ENCODE measurements at regions not wholly inside any gene's neighbourhood (a gene's known extent, or its start where the extent isn't known, plus 50 kb on each side); places are given as distances from the start of the nearest gene placed in this dataset.

DNA sequence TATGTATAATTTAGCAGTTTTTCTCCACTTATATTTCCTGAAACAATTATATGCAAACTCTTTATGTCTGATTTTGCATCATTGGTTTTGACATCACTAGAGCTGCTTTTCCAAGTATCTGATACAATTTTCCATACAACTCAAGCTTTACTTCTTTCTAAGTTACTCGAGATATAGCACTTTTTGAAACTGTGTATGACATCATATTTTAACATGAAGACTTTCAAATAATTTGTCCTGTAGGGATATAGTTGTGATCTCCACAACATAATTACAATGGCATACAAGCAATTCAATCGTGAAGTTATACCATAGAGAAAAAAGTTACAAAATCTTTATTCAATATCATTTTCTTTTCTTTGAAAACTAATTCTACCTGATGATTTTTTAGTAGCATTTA lies 173.0 kb downstream of the LEPR start:
- no peaks in the 10 kb centered on the region for H3K9me3 ChIP-seq (ENCODE audit: low read depth)
- H3K36me3 ChIP-seq (replicated peaks; ENCODE audit: insufficient read depth, low read depth) = no peaks in the 10 kb centered on the region
- H3K4me2 ChIP-seq = no peak overlapping the region
- no peaks in the 10 kb centered on the region for H3K79me2 ChIP-seq
- H3K4me3 ChIP-seq = no peak overlapping the region
- no peaks in the 10 kb centered on the region for H3K27me3 ChIP-seq
- H3K4me1 ChIP-seq (ENCODE audit: insufficient read depth) = no peaks in the 10 kb centered on the region
- no peaks in the 10 kb centered on the region for H4K20me1 ChIP-seq (ENCODE audit: insufficient read depth, poor library complexity, severe bottlenecking)
- TF ChIP-seq EZH2phosphoT487 (IDR thresholded peaks at IDR 0.05; ENCODE audit: low read depth, severe bottlenecking, unreplicated experiment) (no peak), EZH2 (IDR thresholded peaks at IDR 0.05; ENCODE audit: borderline replicate concordance) (no peak)
- TF ChIP-seq, protein P1, sequence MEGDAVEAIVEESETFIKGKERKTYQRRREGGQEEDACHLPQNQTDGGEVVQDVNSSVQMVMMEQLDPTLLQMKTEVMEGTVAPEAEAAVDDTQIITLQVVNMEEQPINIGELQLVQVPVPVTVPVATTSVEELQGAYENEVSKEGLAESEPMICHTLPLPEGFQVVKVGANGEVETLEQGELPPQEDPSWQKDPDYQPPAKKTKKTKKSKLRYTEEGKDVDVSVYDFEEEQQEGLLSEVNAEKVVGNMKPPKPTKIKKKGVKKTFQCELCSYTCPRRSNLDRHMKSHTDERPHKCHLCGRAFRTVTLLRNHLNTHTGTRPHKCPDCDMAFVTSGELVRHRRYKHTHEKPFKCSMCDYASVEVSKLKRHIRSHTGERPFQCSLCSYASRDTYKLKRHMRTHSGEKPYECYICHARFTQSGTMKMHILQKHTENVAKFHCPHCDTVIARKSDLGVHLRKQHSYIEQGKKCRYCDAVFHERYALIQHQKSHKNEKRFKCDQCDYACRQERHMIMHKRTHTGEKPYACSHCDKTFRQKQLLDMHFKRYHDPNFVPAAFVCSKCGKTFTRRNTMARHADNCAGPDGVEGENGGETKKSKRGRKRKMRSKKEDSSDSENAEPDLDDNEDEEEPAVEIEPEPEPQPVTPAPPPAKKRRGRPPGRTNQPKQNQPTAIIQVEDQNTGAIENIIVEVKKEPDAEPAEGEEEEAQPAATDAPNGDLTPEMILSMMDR (IDR thresholded peaks at IDR 0.05; ENCODE audit: poor library complexity) = no peak
- no peaks in the 10 kb centered on the region for H3K9me2 ChIP-seq (replicated peaks; ENCODE audit: insufficient read depth)
- no peak overlapping the region for H3K27ac ChIP-seq
- 93% methylated on average over 2 of the region's 2 CpGs for WGBS (ENCODE audit: low lambda C conversion rate, missing lambda C conversion rate)
- H2AFZ ChIP-seq = no peak overlapping the region
- DNase-seq (ENCODE audit: low spot score) = no peak

DNA sequence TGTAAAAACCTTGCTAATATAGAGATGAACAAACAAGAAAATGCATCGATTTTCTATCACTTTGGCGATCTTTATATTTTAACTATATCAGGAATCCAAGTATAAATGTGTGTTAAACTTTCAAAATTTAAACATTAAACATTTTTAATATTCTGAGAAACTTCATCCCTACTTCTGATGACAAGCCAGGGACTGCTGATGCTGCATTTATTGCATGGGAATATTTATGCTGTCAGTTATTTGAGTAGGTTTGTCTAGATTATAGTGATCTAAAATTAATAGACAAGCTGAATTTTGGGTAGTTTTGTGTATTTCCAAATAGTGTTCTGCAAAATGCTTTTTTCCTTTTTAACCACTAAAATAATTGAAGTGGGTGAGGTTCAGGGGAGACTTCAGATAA lies 175.3 kb downstream of the LEPR start:
- Histone ChIP-seq H3K36me3 (replicated peaks; ENCODE audit: insufficient read depth, low read depth) (no peaks in the 10 kb centered on the region), H3K79me2 (no peaks in the 10 kb centered on the region), H3K9me2 (replicated peaks; ENCODE audit: insufficient read depth) (no peaks in the 10 kb centered on the region), H3K4me3 (no peak overlapping the region), H3K4me1 (ENCODE audit: insufficient read depth) (no peaks in the 10 kb centered on the region), H3K9me3 (ENCODE audit: low read depth) (no peaks in the 10 kb centered on the region), H3K27ac (no peak overlapping the region), H3K4me2 (no peak overlapping the region), H2AFZ (no peak overlapping the region), H3K27me3 (no peaks in the 10 kb centered on the region), H4K20me1 (ENCODE audit: insufficient read depth, poor library complexity, severe bottlenecking) (no peaks in the 10 kb centered on the region)
- WGBS (ENCODE audit: low lambda C conversion rate, missing lambda C conversion rate) = 95% methylated on average over 2 of the region's 2 CpGs
- TF ChIP-seq EZH2 (IDR thresholded peaks at IDR 0.05; ENCODE audit: borderline replicate concordance) (no peak), EZH2phosphoT487 (IDR thresholded peaks at IDR 0.05; ENCODE audit: low read depth, severe bottlenecking, unreplicated experiment) (no peak)
- TF ChIP-seq, protein P1 (IDR thresholded peaks at IDR 0.05; ENCODE audit: poor library complexity) = no peak
- DNase-seq (ENCODE audit: low spot score) = no peak

DNA sequence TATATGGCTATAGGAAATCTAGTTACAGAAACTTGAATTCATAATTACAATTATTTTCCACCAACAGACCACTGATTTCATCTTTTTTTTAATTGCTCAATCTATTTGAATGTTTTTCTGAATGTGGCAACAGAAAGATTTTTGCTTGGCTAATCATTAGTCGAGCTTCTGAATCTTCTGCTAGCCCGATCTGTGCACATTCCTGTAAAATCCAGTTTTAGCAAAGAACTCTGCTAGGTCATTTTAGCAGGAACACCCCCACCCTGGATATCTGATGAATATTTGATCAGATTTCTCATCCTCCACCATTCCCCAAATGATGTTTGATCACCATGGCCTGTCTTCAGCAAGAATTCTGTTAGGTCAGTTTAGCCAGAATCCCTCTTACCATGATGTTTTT lies 176.3 kb downstream of the LEPR start:
- Histone ChIP-seq H3K9me2 (replicated peaks; ENCODE audit: insufficient read depth) (no peaks in the 10 kb centered on the region), H2AFZ (no peak overlapping the region), H3K4me2 (no peak overlapping the region), H4K20me1 (ENCODE audit: insufficient read depth, poor library complexity, severe bottlenecking) (no peaks in the 10 kb centered on the region), H3K36me3 (replicated peaks; ENCODE audit: insufficient read depth, low read depth) (no peaks in the 10 kb centered on the region), H3K27ac (no peak overlapping the region), H3K4me1 (ENCODE audit: insufficient read depth) (no peaks in the 10 kb centered on the region), H3K9me3 (ENCODE audit: low read depth) (no peaks in the 10 kb centered on the region), H3K79me2 (no peaks in the 10 kb centered on the region), H3K4me3 (no peak overlapping the region), H3K27me3 (no peaks in the 10 kb centered on the region)
- DNase-seq (ENCODE audit: low spot score) = no peak
- TF ChIP-seq, protein P1 (IDR thresholded peaks at IDR 0.05; ENCODE audit: poor library complexity) = no peak
- TF ChIP-seq EZH2phosphoT487 (IDR thresholded peaks at IDR 0.05; ENCODE audit: low read depth, severe bottlenecking, unreplicated experiment) (no peak), EZH2 (IDR thresholded peaks at IDR 0.05; ENCODE audit: borderline replicate concordance) (no peak)
- WGBS (ENCODE audit: low lambda C conversion rate, missing lambda C conversion rate) = 89% methylated on average over 2 of the region's 2 CpGs

DNA sequence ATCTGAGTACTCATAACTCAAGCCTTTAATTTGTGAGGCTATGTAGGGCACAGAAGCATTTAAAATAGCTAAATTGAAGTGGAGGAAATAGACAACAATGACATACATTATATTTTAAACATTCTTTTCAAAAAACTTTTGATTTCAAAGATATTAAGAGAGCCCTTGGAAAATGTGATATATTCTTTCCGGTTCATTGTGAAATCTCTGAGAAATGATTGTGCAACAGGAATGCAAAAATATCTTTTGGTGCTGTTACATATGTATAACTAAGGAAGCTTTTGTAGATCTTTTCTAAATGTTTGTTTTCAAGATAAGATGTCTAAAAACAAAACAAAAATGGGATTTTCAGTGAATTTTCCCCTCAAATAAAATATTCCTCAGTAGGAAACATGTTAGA lies 185.2 kb downstream of the LEPR start:
- no peak for DNase-seq (ENCODE audit: low spot score)
- Histone ChIP-seq H3K4me1 (ENCODE audit: insufficient read depth) (no peaks in the 10 kb centered on the region), H3K4me3 (no peak overlapping the region), H3K79me2 (no peaks in the 10 kb centered on the region), H3K36me3 (replicated peaks; ENCODE audit: insufficient read depth, low read depth) (no peaks in the 10 kb centered on the region), H3K9me3 (ENCODE audit: low read depth) (no peaks in the 10 kb centered on the region), H3K9me2 (replicated peaks; ENCODE audit: insufficient read depth) (no peaks in the 10 kb centered on the region), H2AFZ (no peak overlapping the region), H3K4me2 (no peak overlapping the region), H3K27ac (no peak overlapping the region), H3K27me3 (no peaks in the 10 kb centered on the region), H4K20me1 (ENCODE audit: insufficient read depth, poor library complexity, severe bottlenecking) (no peaks in the 10 kb centered on the region)
- TF ChIP-seq, protein P1 (IDR thresholded peaks at IDR 0.05; ENCODE audit: poor library complexity) = no peak
- TF ChIP-seq EZH2phosphoT487 (IDR thresholded peaks at IDR 0.05; ENCODE audit: low read depth, severe bottlenecking, unreplicated experiment) (no peak), EZH2 (IDR thresholded peaks at IDR 0.05; ENCODE audit: borderline replicate concordance) (no peak)
- WGBS (ENCODE audit: low lambda C conversion rate, missing lambda C conversion rate) = 88% methylated on average over 1 of the region's 1 CpG

All from hepatocyte (in vitro differentiated cells).